Trophoblast cell (in vitro differentiated cells and primary cell): ENCODE measurements at regions not wholly inside any gene's neighbourhood (a gene's known extent, or its start where the extent isn't known, plus 50 kb on each side); places are given as distances from the start of the nearest gene placed in this dataset.

Source experiments
- DNase-seq, 2 donors: peaks; one replicate each; pipeline ENCODE4 v3.0.0-alpha.2; 2016
- H2AFZ ChIP-seq: 2 replicates; pipeline ENCODE4 v1.6.1; 2013; ENCODE audit warnings: low read length, moderate library complexity, mild to moderate bottlenecking; ENCODE audit not compliant: insufficient read depth, poor library complexity
- H2AK5ac ChIP-seq: 2 replicates; pipeline ENCODE4 v1.6.1; 2013; ENCODE audit warnings: mild to moderate bottlenecking, low read length
- H2BK120ac ChIP-seq: 2 replicates; pipeline ENCODE4 v1.6.1; 2013; ENCODE audit warnings: low read length, mild to moderate bottlenecking, moderate library complexity; ENCODE audit not compliant: insufficient read depth, poor library complexity
- H2BK12ac ChIP-seq: 2 replicates; pipeline ENCODE4 v1.6.1; 2013; ENCODE audit warnings: mild to moderate bottlenecking, low read length, moderate library complexity
- H2BK5ac ChIP-seq: 2 replicates; pipeline ENCODE4 v1.6.1; 2013; ENCODE audit warnings: low read length, low read depth, moderate library complexity, mild to moderate bottlenecking; ENCODE audit not compliant: poor library complexity
- H3K14ac ChIP-seq: 2 replicates; pipeline ENCODE4 v1.6.1; 2013; ENCODE audit warnings: mild to moderate bottlenecking, low read length
- H3K18ac ChIP-seq: 2 replicates; pipeline ENCODE4 v1.6.1; 2013; ENCODE audit warnings: mild to moderate bottlenecking, low read length
- H3K23ac ChIP-seq: 2 replicates; pipeline ENCODE4 v1.6.1; 2013; ENCODE audit warnings: low read length
- H3K27ac ChIP-seq: 2 replicates; pipeline ENCODE4 v1.5.1; 2013; ENCODE audit warnings: low read depth, mild to moderate bottlenecking, inconsistent platforms, low read length, moderate library complexity
- H3K27me3 ChIP-seq: 2 replicates; pipeline ENCODE4 v1.6.1; 2013; ENCODE audit warnings: inconsistent platforms, mild to moderate bottlenecking, low read length, moderate library complexity; ENCODE audit not compliant: insufficient read depth
- H3K36me3 ChIP-seq, 2 experiments: 1 replicate in 1 of 2; 2 replicates in 1 of 2; pipeline ENCODE4 v1.6.1; 2013; ENCODE audit warnings: low read length in 2 of 2, mild to moderate bottlenecking in 2 of 2, moderate library complexity in 1 of 2; ENCODE audit not compliant: insufficient read depth in 2 of 2, control insufficient read depth in 1 of 2
- H3K4ac ChIP-seq: 2 replicates; pipeline ENCODE4 v1.6.1; 2013; ENCODE audit warnings: low read depth, mild to moderate bottlenecking, low read length, moderate library complexity
- H3K4me1 ChIP-seq, 2 experiments: 1 replicate in 1 of 2; 2 replicates in 1 of 2; pipeline ENCODE4 v1.6.1; 2013; ENCODE audit warnings: low read length in 2 of 2, mild to moderate bottlenecking in 2 of 2, moderate library complexity in 1 of 2; ENCODE audit not compliant: insufficient read depth in 2 of 2, control insufficient read depth in 1 of 2
- H3K4me2 ChIP-seq: 2 replicates; pipeline ENCODE4 v1.6.1; 2013; ENCODE audit warnings: inconsistent platforms, mild to moderate bottlenecking, low read length, moderate library complexity
- H3K4me3 ChIP-seq: 2 replicates; pipeline ENCODE4 v1.5.1; 2013; ENCODE audit warnings: mild to moderate bottlenecking, low read depth, low read length, inconsistent platforms
- H3K79me1 ChIP-seq: one replicate; pipeline ENCODE4 v1.6.1; 2013; ENCODE audit warnings: low read length
- H3K79me2 ChIP-seq: 2 replicates; pipeline ENCODE4 v1.6.1; 2013; ENCODE audit warnings: low read length, mild to moderate bottlenecking; ENCODE audit not compliant: control insufficient read depth, insufficient read depth, poor library complexity
- H3K9ac ChIP-seq: 2 replicates; pipeline ENCODE4 v1.6.1; 2013; ENCODE audit warnings: mild to moderate bottlenecking, low read length
- H3K9me3 ChIP-seq: 2 replicates; pipeline ENCODE4 v1.6.1; 2013; ENCODE audit warnings: low read depth, mild to moderate bottlenecking, control low read depth, inconsistent platforms, low read length; ENCODE audit not compliant: insufficient read depth
- H4K12ac ChIP-seq: 2 replicates; pipeline ENCODE4 v1.6.1; 2013; ENCODE audit warnings: low read depth, mild to moderate bottlenecking, low read length, moderate library complexity
- H4K8ac ChIP-seq: 2 replicates; pipeline ENCODE4 v1.6.1; 2013; ENCODE audit warnings: low read depth, mild to moderate bottlenecking, low read length, moderate library complexity
- H4K91ac ChIP-seq: one replicate; pipeline ENCODE4 v1.6.1; 2013; ENCODE audit warnings: low read depth, mild to moderate bottlenecking, low read length, moderate library complexity
- WGBS: extraction: QIAGEN DNeasy Blood & Tissue Kit; methylation state at CpG from one replicate; pipeline ENCODE4 v1.1.7; 2013; ENCODE audit warnings: missing lambda C conversion rate; ENCODE audit not compliant: insufficient read length, insufficient coverage; ENCODE audit errors: extremely low coverage; 5-methylcytosine and 5-hydroxymethylcytosine counted together

- Histone ChIP-seq H4K91ac (no peak overlapping the region), H3K79me1 (peaks cover 2% of the 10 kb centered on the region), H3K9me3 (peaks cover 2% of the 10 kb centered on the region), H2BK120ac (no peak overlapping the region), H2BK5ac (no peak overlapping the region), H3K14ac (no peak overlapping the region), H3K18ac (no peak overlapping the region), H3K36me3 (no peaks in the 10 kb centered on the region), H4K12ac (no peak overlapping the region), H3K27ac (no peak overlapping the region), H3K4me3 (no peak overlapping the region), H2AFZ (no peak overlapping the region), H3K4me2 (no peak overlapping the region), H3K27me3 (no peaks in the 10 kb centered on the region), H4K8ac (no peak overlapping the region), H2BK12ac (no peak overlapping the region), H3K23ac (no peak overlapping the region), H3K4me1 (no peaks in the 10 kb centered on the region), H3K4ac (no peak overlapping the region), H3K9ac (no peak overlapping the region), H2AK5ac (no peak overlapping the region), H3K79me2 (no peaks in the 10 kb centered on the region)
- WGBS, result no CpG with 5 or more reads among the region's 6 CpGs
- peak in 1 of 2 donors; percentile 29 for DNase-seq
Observed at GRCh38 chr17:36867716-36868341, 69.4 kb upstream of the LHX1 start.

DNA sequence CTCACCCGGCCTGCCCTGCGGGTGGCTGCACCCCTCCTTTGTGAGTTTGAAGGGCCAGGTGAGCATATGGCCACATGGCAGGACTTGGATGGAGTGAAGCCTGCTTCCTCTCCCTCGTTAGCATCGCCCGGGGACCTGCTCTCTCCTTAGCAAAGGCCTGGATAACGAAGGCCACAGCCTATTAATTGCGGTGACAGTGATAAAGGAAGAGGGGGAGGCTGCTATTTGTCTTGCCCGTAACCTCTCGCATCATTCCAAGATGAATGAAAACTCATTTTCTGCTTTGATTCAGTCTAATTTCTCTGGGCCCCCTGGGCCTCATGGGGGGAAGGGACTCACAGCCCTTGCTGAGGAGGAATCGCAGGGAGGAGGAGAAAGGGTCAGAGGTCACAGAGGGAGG is 68.5 kb upstream of the LHX1 start:
- H3K4me3 ChIP-seq, result no peak overlapping the region
- H3K9me3 ChIP-seq, result no peaks in the 10 kb centered on the region
- no peak overlapping the region for H3K4ac ChIP-seq
- peaks cover 2% of the 10 kb centered on the region for H3K79me1 ChIP-seq
- H3K27ac ChIP-seq, result no peak overlapping the region
- no peaks in the 10 kb centered on the region for H3K4me1 ChIP-seq
- WGBS, result no CpG with 5 or more reads among the region's 10 CpGs
- H3K9ac ChIP-seq, result no peak overlapping the region
- no peak overlapping the region for H2BK12ac ChIP-seq
- H2BK120ac ChIP-seq, result no peak overlapping the region
- no peak overlapping the region for H3K4me2 ChIP-seq
- H3K36me3 ChIP-seq, result no peaks in the 10 kb centered on the region
- H3K79me2 ChIP-seq, result no peaks in the 10 kb centered on the region
- no peak for DNase-seq
- no peak overlapping the region for H4K12ac ChIP-seq
- H3K14ac ChIP-seq, result no peak overlapping the region
- no peak overlapping the region for H2AK5ac ChIP-seq
- H3K18ac ChIP-seq, result no peak overlapping the region
- H3K27me3 ChIP-seq, result no peaks in the 10 kb centered on the region
- H3K23ac ChIP-seq, result no peak overlapping the region
- no peak overlapping the region for H2AFZ ChIP-seq
- H4K91ac ChIP-seq, result no peak overlapping the region
- no peak overlapping the region for H4K8ac ChIP-seq
- H2BK5ac ChIP-seq, result no peak overlapping the region

- H3K14ac ChIP-seq, result no peak overlapping the region
- no peaks in the 10 kb centered on the region for H3K9me3 ChIP-seq
- no peak overlapping the region for H3K18ac ChIP-seq
- no peak overlapping the region for H4K91ac ChIP-seq
- H2AK5ac ChIP-seq, result no peak overlapping the region
- H4K12ac ChIP-seq, result no peak overlapping the region
- H3K4me2 ChIP-seq, result no peak overlapping the region
- H3K79me2 ChIP-seq, result no peaks in the 10 kb centered on the region
- H4K8ac ChIP-seq, result no peak overlapping the region
- H3K36me3 ChIP-seq, result no peaks in the 10 kb centered on the region
- no peaks in the 10 kb centered on the region for H3K4me1 ChIP-seq
- H3K4me3 ChIP-seq, result no peak overlapping the region
- no peak overlapping the region for H3K27ac ChIP-seq
- no peak overlapping the region for H2BK12ac ChIP-seq
- no peak overlapping the region for H3K9ac ChIP-seq
- H2BK120ac ChIP-seq, result no peak overlapping the region
- WGBS, result no CpG with 5 or more reads among the region's 8 CpGs
- H3K23ac ChIP-seq, result no peak overlapping the region
- H3K4ac ChIP-seq, result no peak overlapping the region
- H2AFZ ChIP-seq, result no peak overlapping the region
- peaks cover 2% of the 10 kb centered on the region for H3K79me1 ChIP-seq
- no peak overlapping the region for H2BK5ac ChIP-seq
- H3K27me3 ChIP-seq, result no peaks in the 10 kb centered on the region
- DNase-seq, result no peak
Observed at GRCh38 chr17:36869441-36869840, 67.8 kb upstream of the LHX1 start.

GRCh38 chr17:36869856-36870719 is 67.2 kb upstream of the LHX1 start:
- DNase-seq, result peak; percentile 52 to 76
- Histone ChIP-seq H3K27ac (no peak overlapping the region), H3K4ac (no peak overlapping the region), H2AK5ac (no peak overlapping the region), H3K18ac (no peak overlapping the region), H2AFZ (no peak overlapping the region), H3K79me1 (peaks cover 2% of the 10 kb centered on the region), H2BK120ac (no peak overlapping the region), H3K4me3 (no peak overlapping the region), H3K9me3 (no peaks in the 10 kb centered on the region), H4K91ac (no peak overlapping the region), H3K27me3 (no peaks in the 10 kb centered on the region), H4K8ac (no peak overlapping the region), H3K9ac (no peak overlapping the region), H4K12ac (no peak overlapping the region), H3K79me2 (no peaks in the 10 kb centered on the region), H3K14ac (no peak overlapping the region), H3K23ac (no peak overlapping the region), H3K4me1 (no peaks in the 10 kb centered on the region), H3K36me3 (no peaks in the 10 kb centered on the region), H3K4me2 (no peak overlapping the region), H2BK5ac (no peak overlapping the region), H2BK12ac (no peak overlapping the region)
- WGBS, result no CpG with 5 or more reads among the region's 18 CpGs
